Heart right ventricle (tissue), 16 donors: ENCODE measurements at regions not wholly inside any gene's neighbourhood (a gene's known extent, or its start where the extent isn't known, plus 50 kb on each side); places are given as distances from the start of the nearest gene placed in this dataset.

Source experiments
- ATAC-seq, 8 donors: fragments of 200-7000 bp; cut with Tn5 transposase; one replicate each; pipeline ENCODE4 v1.9.1; 2020; ENCODE audit warnings: mild to moderate bottlenecking in 8 of 8, moderate library complexity in 8 of 8, moderate number of reproducible peaks in 1 of 8
- DNase-seq, 2 donors: peaks; one replicate each; pipeline ENCODE4 v3.0.0-alpha.2; 2020
- H3K27ac ChIP-seq, 10 donors: fragments of 200-600 bp; sonication (generic) in 2 of 10; one replicate each; pipeline versions ENCODE4 v1.5.0 to v1.8.0; 2020 to 2022; ENCODE audit warnings: mild to moderate bottlenecking in 3 of 10
- H3K27me3 ChIP-seq, 7 donors: fragments of 200-600 bp; one replicate each; pipeline ENCODE4 v1.8.0; 2021 to 2022; ENCODE audit warnings: mild to moderate bottlenecking in 2 of 7
- H3K36me3 ChIP-seq, 9 donors: fragments of 200-600 bp; sonication (generic) in 1 of 9; one replicate each; pipeline versions ENCODE4 v1.5.0 to v1.8.0; 2020 to 2022; ENCODE audit warnings: mild to moderate bottlenecking in 2 of 9
- H3K4me1 ChIP-seq, 9 donors: fragments of 200-600 bp; sonication (generic) in 1 of 9; one replicate each; pipeline versions ENCODE4 v1.5.0 to v1.8.0; 2020 to 2022; ENCODE audit warnings: mild to moderate bottlenecking in 4 of 9
- H3K4me3 ChIP-seq, 10 donors: fragments of 200-600 bp; sonication (generic) in 2 of 10; one replicate each; pipeline versions ENCODE4 v1.5.0 to v1.8.0; 2020 to 2022; ENCODE audit warnings: mild to moderate bottlenecking in 7 of 10, moderate library complexity in 2 of 10
- H3K9me3 ChIP-seq, 11 donors: fragments of 200-600 bp in 10 of 11; sonication (generic) in 2 of 11; one replicate each; pipeline versions ENCODE4 v1.5.0 to v1.8.0; 2013 to 2022; ENCODE audit warnings: mild to moderate bottlenecking in 2 of 11, control low read depth in 1 of 11, moderate library complexity in 1 of 11
- CTCF ChIP-seq, 9 donors: fragments of 200-600 bp; sonication (generic) in 2 of 9; IDR thresholded peaks; one replicate each; pipeline versions ENCODE4 v1.5.0 to v1.8.0; 2021 to 2022; ENCODE audit warnings: antibody characterized with exemption in 9 of 9, mild to moderate bottlenecking in 5 of 9, moderate library complexity in 1 of 9
- WGBS, 2 donors: extraction: QIAGEN DNeasy Blood & Tissue Kit; methylation state at CpG; one replicate each; pipeline ENCODE4 v1.1.7; 2013; ENCODE audit warnings: inconsistent platforms in 1 of 2; 5-methylcytosine and 5-hydroxymethylcytosine counted together
- intact Hi-C, 10 donors: fragments of 100-400 bp; cut with DNase I; formaldehyde crosslinking; loops; one replicate each; pipeline versions ENCODE4 v1.11.1 to v1.14.2; 2022
- donor health status: Arrhythmogenic right ventricular cardiomyopathy.
- donor health status: ischemic (EF 13 %, LVEDD 7.1; RV severe dilation, severe dysfunction).
- donor health status: healthy with polysubstance abuse.
- donor health status: DM: no; HTN: yes; CAD: no.
- donor health status: DM: no; HTN: no; CAD: no.
- donor health status: ischemic (EF 25% LVEDD 6.9; RV normal size, moderate dysfunction).
- donor health status: ischemic (EF 25% LVEDD 5.7; RV mildly dilated, moderate dysfunction).
- donor health status: healthy.
- donor health status: DM: yes; HTN: yes; CAD: no.
- donor health status: Ischemic cardiomyopathy.
- donor health status: ischemic (EF 35%, LVEDD 5.7; RV mildly dilated, moderate dysfunction).
- donor health status: nonischemic (EF 11% LVEDD 7.7; RV severe dilation, severe dysfunction).
- donor health status: DM: yes; HTN: yes; CAD: no.
- donor health status: PGD.
- donor health status: ischemic (EF 29% LVEDD 5.4; RV normal size, mild dysfunction).
- donor health status: nonischemic (EF 23%, LVEDD 6.1; RV moderate dilation, normal function).

- 78% methylated on average over 13 of the region's 13 CpGs for WGBS, 2 donors
- H3K36me3 ChIP-seq, result no peaks in the 10 kb centered on the region
- ATAC-seq, result no peak
Measured at GRCh38 chr12:60162988-60163720, 567.3 kb downstream of the SLC16A7 start.

GRCh38 chr12:60165781-60166180 is 570.0 kb downstream of the SLC16A7 start:
- DNase-seq (no peak), ATAC-seq (no peak)
- Histone ChIP-seq H3K27ac (no peak overlapping the region), H3K4me1 (no peaks in the 10 kb centered on the region), H3K9me3 (no peaks in the 10 kb centered on the region), H3K36me3 (no peaks in the 10 kb centered on the region), H3K27me3 (no peaks in the 10 kb centered on the region), H3K4me3 (no peak overlapping the region)
- 67% methylated on average over 2 of the region's 2 CpGs for WGBS, 2 donors
- intact Hi-C loops, result no loop called here
- no peak for TF ChIP-seq CTCF (IDR thresholded peaks at IDR 0.05)

More at GRCh38 chr12:60162988-60163720, 567.3 kb downstream of the SLC16A7 start:
- no peak for DNase-seq
- Histone ChIP-seq H3K4me3 (no peak overlapping the region), H3K27ac (no peak overlapping the region), H3K4me1 (no peaks in the 10 kb centered on the region), H3K27me3 (no peaks in the 10 kb centered on the region), H3K9me3 (no peaks in the 10 kb centered on the region)
- TF ChIP-seq CTCF (IDR thresholded peaks at IDR 0.05), result no peak
- intact Hi-C loops, result no loop called here

GRCh38 chr12:60168441-60168840 is 572.6 kb downstream of the SLC16A7 start:
- no peak overlapping the region for H3K27ac ChIP-seq
- 83 to 90% methylated on average over 5 of the region's 5 CpGs for WGBS, 2 donors
- H3K4me1 ChIP-seq, result no peaks in the 10 kb centered on the region
- no peaks in the 10 kb centered on the region for H3K9me3 ChIP-seq
- no peak for ATAC-seq
- no peaks in the 10 kb centered on the region for H3K36me3 ChIP-seq
- no peak for DNase-seq
- no peak overlapping the region for H3K4me3 ChIP-seq
- intact Hi-C loops, result no loop called here
- no peaks in the 10 kb centered on the region for H3K27me3 ChIP-seq
- TF ChIP-seq CTCF (IDR thresholded peaks at IDR 0.05), result no peak

GRCh38 chr12:60169904-60170303 is 574.1 kb downstream of the SLC16A7 start:
- Histone ChIP-seq H3K27me3 (no peaks in the 10 kb centered on the region), H3K36me3 (no peaks in the 10 kb centered on the region), H3K9me3 (no peaks in the 10 kb centered on the region), H3K4me3 (no peak overlapping the region), H3K27ac (no peak overlapping the region), H3K4me1 (no peaks in the 10 kb centered on the region)
- ATAC-seq, result no peak
- TF ChIP-seq CTCF (IDR thresholded peaks at IDR 0.05), result no peak
- 86 to 89% methylated on average over 5 of the region's 5 CpGs for WGBS, 2 donors
- no peak for DNase-seq
- intact Hi-C loops, result no loop called here
